Neural cell (in vitro differentiated cells): ENCODE measurements at regions not wholly inside any gene's neighbourhood (a gene's known extent, or its start where the extent isn't known, plus 50 kb on each side); places are given as distances from the start of the nearest gene placed in this dataset.

Experiments
- H2AFZ ChIP-seq: fragments of 200-600, 300-800 bp; sonication (generic), shearing (Covaris generic); 2 replicates; pipeline ENCODE4 v1.6.0; 2014; ENCODE audit warnings: low read depth, mild to moderate bottlenecking, antibody characterized with exemption, low read length, moderate library complexity
- H3F3A ChIP-seq: fragments of 200-600 bp; shearing (Covaris generic); 2 replicates; pipeline ENCODE4 v1.6.1; 2016; ENCODE audit warnings: mild to moderate bottlenecking, moderate library complexity, mixed read lengths, antibody characterized with exemption, low read length; ENCODE audit not compliant: insufficient read depth, poor library complexity, severe bottlenecking
- H3K27ac ChIP-seq: fragments of 200-600, 300-800 bp; sonication (generic), shearing (Covaris generic); 2 replicates; pipeline ENCODE4 v1.5.1; 2014; ENCODE audit warnings: mild to moderate bottlenecking, low read length, moderate library complexity
- H3K27me3 ChIP-seq: fragments of 300-800, 200-600 bp; sonication (generic), shearing (Covaris generic); 2 replicates; pipeline ENCODE4 v1.6.0; 2014; ENCODE audit warnings: mild to moderate bottlenecking, low read depth, low read length, moderate library complexity; ENCODE audit not compliant: insufficient read depth
- H3K36me3 ChIP-seq: fragments of 300-800, 200-600 bp; sonication (generic), shearing (Covaris generic); 2 replicates; pipeline ENCODE4 v1.5.1; 2014; ENCODE audit warnings: mild to moderate bottlenecking, antibody characterized with exemption, low read length, moderate library complexity; ENCODE audit not compliant: insufficient read depth
- H3K4me2 ChIP-seq: fragments of 300-800, 200-600 bp; sonication (generic), shearing (Covaris generic); 2 replicates; pipeline ENCODE4 v1.6.0; 2014; ENCODE audit warnings: mild to moderate bottlenecking, low read length
- H3K4me3 ChIP-seq: fragments of 300-800, 200-600 bp; sonication (generic), shearing (Covaris generic); 2 replicates; pipeline ENCODE4 v1.5.1; 2014; ENCODE audit warnings: mild to moderate bottlenecking, low read length, moderate library complexity
- H3K79me2 ChIP-seq: fragments of 200-600 bp; shearing (Covaris generic); replicated peaks from 2 replicates; pipeline ENCODE4 v1.6.0; 2014; ENCODE audit warnings: mild to moderate bottlenecking, low read length, moderate library complexity; ENCODE audit not compliant: insufficient read depth
- H3K9ac ChIP-seq: fragments of 300-800, 200-600 bp; sonication (generic), shearing (Covaris generic); 2 replicates; pipeline ENCODE4 v1.6.1; 2016; ENCODE audit warnings: mild to moderate bottlenecking, low read length, mixed read lengths
- H3K9me2 ChIP-seq: fragments of 200-600 bp; shearing (Covaris generic); 2 replicates; pipeline ENCODE4 v1.6.1; 2016; ENCODE audit warnings: mild to moderate bottlenecking, low read length, mixed read lengths; ENCODE audit not compliant: insufficient read depth
- H3K9me3 ChIP-seq: fragments of 200-600, 300-800 bp; sonication (generic), shearing (Covaris generic); 2 replicates; pipeline ENCODE4 v1.6.1; 2016; ENCODE audit warnings: mild to moderate bottlenecking, mixed run types, low read length, moderate library complexity, mixed read lengths
- H4K20me1 ChIP-seq: fragments of 200-600 bp; shearing (Covaris generic); 2 replicates; pipeline ENCODE4 v1.6.1; 2016; ENCODE audit warnings: mild to moderate bottlenecking, mixed run types; ENCODE audit not compliant: insufficient read depth
- EP300 ChIP-seq: fragments of 450-650 bp; conservative IDR thresholded peaks from 2 replicates; pipeline ENCODE4 v1.6.1; 2014; ENCODE audit warnings: antibody characterized with exemption, mild to moderate bottlenecking, moderate library complexity; ENCODE audit not compliant: poor library complexity, severe bottlenecking
- EZH2 ChIP-seq: fragments of 200-600, 300-800 bp; shearing (Covaris generic), sonication (generic); IDR thresholded peaks from 2 replicates; pipeline ENCODE4 v1.6.1; 2014; ENCODE audit warnings: antibody characterized with exemption, low read length, borderline replicate concordance, mild to moderate bottlenecking; ENCODE audit not compliant: insufficient read depth, poor library complexity, severe bottlenecking
- MXI1 ChIP-seq: fragments of 450-650 bp; conservative IDR thresholded peaks from 2 replicates; pipeline ENCODE4 v1.6.1; 2014; ENCODE audit warnings: antibody characterized with exemption, mild to moderate bottlenecking; ENCODE audit not compliant: poor library complexity, severe bottlenecking
- POLR2AphosphoS5 ChIP-seq: IDR thresholded peaks from 2 replicates; pipeline ENCODE4 v1.6.1; 2012
- RAD21 ChIP-seq: fragments of 450-650 bp; conservative IDR thresholded peaks from 2 replicates; pipeline ENCODE4 v1.6.1; 2014; ENCODE audit warnings: antibody characterized with exemption, mild to moderate bottlenecking, moderate library complexity
- SMC3 ChIP-seq: fragments of 450-650 bp; conservative IDR thresholded peaks from 2 replicates; pipeline ENCODE4 v1.6.1; 2014; ENCODE audit warnings: antibody characterized with exemption, mild to moderate bottlenecking, moderate library complexity; ENCODE audit not compliant: poor library complexity
- TAF1 ChIP-seq: IDR thresholded peaks from 2 replicates; pipeline ENCODE4 v1.6.1; 2012; ENCODE audit warnings: low read depth
- TF ChIP-seq, protein P1 (sequence below): fragments of 450-650 bp; IDR thresholded peaks from 2 replicates; pipeline ENCODE4 v1.5.1; 2014; ENCODE audit warnings: antibody characterized with exemption, mild to moderate bottlenecking, moderate library complexity; ENCODE audit not compliant: poor library complexity, severe bottlenecking
- TF ChIP-seq, protein P2 (sequence below): IDR thresholded peaks from 2 replicates; pipeline ENCODE4 v1.6.1; 2012; ENCODE audit warnings: borderline replicate concordance

DNA sequence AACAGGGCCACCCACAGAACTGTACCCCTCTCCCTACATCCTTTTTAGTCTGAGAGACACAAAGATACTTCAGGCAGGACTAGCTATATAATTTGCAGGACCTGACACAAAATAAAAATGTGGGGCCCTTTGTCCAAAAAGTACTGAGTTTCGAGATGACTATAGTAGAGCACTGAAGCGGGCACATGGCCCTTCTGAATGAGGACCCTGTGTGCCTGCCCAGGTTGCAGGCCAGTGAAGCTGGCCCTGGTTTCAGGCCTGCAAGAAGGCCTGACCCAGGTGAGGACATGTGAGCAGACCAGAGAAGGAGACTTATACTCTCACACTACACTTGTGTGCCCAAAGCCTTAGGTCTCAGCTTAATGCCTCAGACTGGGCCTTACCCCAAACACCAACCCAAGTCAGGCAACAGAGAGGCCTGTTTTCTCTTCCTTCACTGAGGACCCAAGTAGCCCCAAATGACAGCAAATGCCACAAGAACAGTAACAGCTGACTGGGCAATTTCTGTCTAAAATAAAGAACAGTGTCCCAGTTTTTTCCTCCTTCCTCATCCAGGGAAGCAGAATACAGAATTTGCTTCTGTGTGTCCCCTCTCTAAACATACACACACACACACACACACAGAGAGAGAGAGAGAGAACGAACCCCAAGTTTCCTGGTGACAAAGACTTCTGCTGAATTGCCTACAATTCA lies 100.9 kb upstream of the ARHGEF3 start:
- no peaks in the 10 kb centered on the region for H3K36me3 ChIP-seq
- no peak overlapping the region for H3K9ac ChIP-seq
- H3K27ac ChIP-seq, result no peak overlapping the region
- H3K9me2 ChIP-seq, result no peaks in the 10 kb centered on the region
- no peak overlapping the region for H3K4me3 ChIP-seq
- H3K9me3 ChIP-seq, result no peaks in the 10 kb centered on the region
- no peaks in the 10 kb centered on the region for H3K27me3 ChIP-seq
- TF ChIP-seq TAF1, result no peak
- no peak for TF ChIP-seq SMC3
- TF ChIP-seq, protein P1, sequence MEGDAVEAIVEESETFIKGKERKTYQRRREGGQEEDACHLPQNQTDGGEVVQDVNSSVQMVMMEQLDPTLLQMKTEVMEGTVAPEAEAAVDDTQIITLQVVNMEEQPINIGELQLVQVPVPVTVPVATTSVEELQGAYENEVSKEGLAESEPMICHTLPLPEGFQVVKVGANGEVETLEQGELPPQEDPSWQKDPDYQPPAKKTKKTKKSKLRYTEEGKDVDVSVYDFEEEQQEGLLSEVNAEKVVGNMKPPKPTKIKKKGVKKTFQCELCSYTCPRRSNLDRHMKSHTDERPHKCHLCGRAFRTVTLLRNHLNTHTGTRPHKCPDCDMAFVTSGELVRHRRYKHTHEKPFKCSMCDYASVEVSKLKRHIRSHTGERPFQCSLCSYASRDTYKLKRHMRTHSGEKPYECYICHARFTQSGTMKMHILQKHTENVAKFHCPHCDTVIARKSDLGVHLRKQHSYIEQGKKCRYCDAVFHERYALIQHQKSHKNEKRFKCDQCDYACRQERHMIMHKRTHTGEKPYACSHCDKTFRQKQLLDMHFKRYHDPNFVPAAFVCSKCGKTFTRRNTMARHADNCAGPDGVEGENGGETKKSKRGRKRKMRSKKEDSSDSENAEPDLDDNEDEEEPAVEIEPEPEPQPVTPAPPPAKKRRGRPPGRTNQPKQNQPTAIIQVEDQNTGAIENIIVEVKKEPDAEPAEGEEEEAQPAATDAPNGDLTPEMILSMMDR, result no peak
- TF ChIP-seq POLR2AphosphoS5, result no peak
- no peak for TF ChIP-seq MXI1
- TF ChIP-seq, protein P2, sequence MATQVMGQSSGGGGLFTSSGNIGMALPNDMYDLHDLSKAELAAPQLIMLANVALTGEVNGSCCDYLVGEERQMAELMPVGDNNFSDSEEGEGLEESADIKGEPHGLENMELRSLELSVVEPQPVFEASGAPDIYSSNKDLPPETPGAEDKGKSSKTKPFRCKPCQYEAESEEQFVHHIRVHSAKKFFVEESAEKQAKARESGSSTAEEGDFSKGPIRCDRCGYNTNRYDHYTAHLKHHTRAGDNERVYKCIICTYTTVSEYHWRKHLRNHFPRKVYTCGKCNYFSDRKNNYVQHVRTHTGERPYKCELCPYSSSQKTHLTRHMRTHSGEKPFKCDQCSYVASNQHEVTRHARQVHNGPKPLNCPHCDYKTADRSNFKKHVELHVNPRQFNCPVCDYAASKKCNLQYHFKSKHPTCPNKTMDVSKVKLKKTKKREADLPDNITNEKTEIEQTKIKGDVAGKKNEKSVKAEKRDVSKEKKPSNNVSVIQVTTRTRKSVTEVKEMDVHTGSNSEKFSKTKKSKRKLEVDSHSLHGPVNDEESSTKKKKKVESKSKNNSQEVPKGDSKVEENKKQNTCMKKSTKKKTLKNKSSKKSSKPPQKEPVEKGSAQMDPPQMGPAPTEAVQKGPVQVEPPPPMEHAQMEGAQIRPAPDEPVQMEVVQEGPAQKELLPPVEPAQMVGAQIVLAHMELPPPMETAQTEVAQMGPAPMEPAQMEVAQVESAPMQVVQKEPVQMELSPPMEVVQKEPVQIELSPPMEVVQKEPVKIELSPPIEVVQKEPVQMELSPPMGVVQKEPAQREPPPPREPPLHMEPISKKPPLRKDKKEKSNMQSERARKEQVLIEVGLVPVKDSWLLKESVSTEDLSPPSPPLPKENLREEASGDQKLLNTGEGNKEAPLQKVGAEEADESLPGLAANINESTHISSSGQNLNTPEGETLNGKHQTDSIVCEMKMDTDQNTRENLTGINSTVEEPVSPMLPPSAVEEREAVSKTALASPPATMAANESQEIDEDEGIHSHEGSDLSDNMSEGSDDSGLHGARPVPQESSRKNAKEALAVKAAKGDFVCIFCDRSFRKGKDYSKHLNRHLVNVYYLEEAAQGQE, result no peak
- no peak for TF ChIP-seq EP300
- TF ChIP-seq RAD21, result no peak
- TF ChIP-seq EZH2, result no peak
- H3F3A ChIP-seq, result no peaks in the 10 kb centered on the region
- no peaks in the 10 kb centered on the region for H4K20me1 ChIP-seq
- no peak overlapping the region for H2AFZ ChIP-seq
- no peaks in the 10 kb centered on the region for H3K79me2 ChIP-seq
- no peak overlapping the region for H3K4me2 ChIP-seq

DNA sequence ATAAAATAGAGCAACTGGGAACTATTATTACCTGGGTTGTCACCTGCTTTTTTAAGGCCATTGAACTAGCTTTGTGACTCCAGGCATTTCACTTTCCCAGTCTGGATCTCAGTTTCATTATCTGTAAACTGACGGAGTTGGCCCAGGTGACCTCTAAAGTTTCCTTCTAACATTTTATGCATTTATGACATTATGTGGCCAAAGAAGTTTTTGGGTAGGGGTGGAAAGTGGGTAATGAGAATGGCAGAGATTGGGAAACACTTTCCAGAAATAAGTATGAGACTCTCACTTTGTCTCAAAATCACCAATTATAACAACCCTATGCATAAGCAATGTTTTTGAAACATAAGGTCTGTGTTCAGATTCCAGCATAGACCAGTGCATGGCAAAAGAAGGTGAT lies 99.1 kb upstream of the ARHGEF3 start:
- Histone ChIP-seq H2AFZ (no peak overlapping the region), H3K9me2 (no peaks in the 10 kb centered on the region), H3K27ac (no peak overlapping the region), H3F3A (no peaks in the 10 kb centered on the region), H3K9me3 (no peaks in the 10 kb centered on the region), H3K27me3 (no peaks in the 10 kb centered on the region), H4K20me1 (no peaks in the 10 kb centered on the region), H3K36me3 (no peaks in the 10 kb centered on the region), H3K79me2 (no peaks in the 10 kb centered on the region), H3K9ac (no peak overlapping the region), H3K4me2 (no peak overlapping the region), H3K4me3 (no peak overlapping the region)
- TF ChIP-seq POLR2AphosphoS5, result no peak

DNA sequence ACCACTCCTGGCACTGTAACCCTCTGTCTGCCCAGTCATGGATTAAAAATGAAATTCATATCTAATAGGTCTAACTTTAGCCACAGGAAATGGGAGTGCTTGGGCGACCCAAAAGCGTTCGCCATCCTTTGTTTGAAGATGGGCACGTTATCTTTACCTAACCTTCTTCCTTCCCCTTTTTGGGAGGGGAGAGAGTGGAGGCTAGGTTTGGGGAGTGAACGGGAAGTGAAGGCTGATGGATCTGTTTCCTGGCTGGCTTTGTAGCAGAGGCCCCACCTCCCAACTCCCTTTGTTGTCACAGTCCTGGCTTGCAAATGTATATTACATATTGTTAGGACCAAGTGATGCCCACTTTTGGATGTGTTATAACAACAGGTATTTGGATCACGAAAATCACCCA lies 98.1 kb upstream of the ARHGEF3 start:
- no peak for TF ChIP-seq EP300
- TF ChIP-seq, protein P2, result no peak
- no peak for TF ChIP-seq RAD21
- TF ChIP-seq, protein P1, result no peak
- no peak for TF ChIP-seq TAF1
- TF ChIP-seq POLR2AphosphoS5, result no peak
- no peak for TF ChIP-seq EZH2
- TF ChIP-seq SMC3, result no peak
- no peak for TF ChIP-seq MXI1

More for the DNA sequence above, 98.1 kb upstream of the ARHGEF3 start:
- Histone ChIP-seq H4K20me1 (no peaks in the 10 kb centered on the region), H3K9me2 (no peaks in the 10 kb centered on the region), H2AFZ (no peak overlapping the region), H3K9ac (no peak overlapping the region), H3K27ac (no peak overlapping the region), H3F3A (no peaks in the 10 kb centered on the region), H3K36me3 (no peaks in the 10 kb centered on the region), H3K4me2 (no peak overlapping the region), H3K27me3 (no peaks in the 10 kb centered on the region), H3K4me3 (no peak overlapping the region), H3K79me2 (no peaks in the 10 kb centered on the region), H3K9me3 (no peaks in the 10 kb centered on the region)
